Ectodermal cell (in vitro differentiated cells): ENCODE measurements at regions not wholly inside any gene's neighbourhood (a gene's known extent, or its start where the extent isn't known, plus 50 kb on each side); places are given as distances from the start of the nearest gene placed in this dataset.

ENCODE experiments used
- H3K27ac ChIP-seq: 2 replicates; pipeline ENCODE4 v1.7.0; 2013; ENCODE audit warnings: mild to moderate bottlenecking, low read depth, low read length; ENCODE audit not compliant: insufficient read depth, poor library complexity, severe bottlenecking
- H3K27me3 ChIP-seq: 2 replicates; pipeline ENCODE4 v1.7.0; 2013; ENCODE audit warnings: mild to moderate bottlenecking, low read length; ENCODE audit not compliant: insufficient read depth, control insufficient read depth, poor library complexity, severe bottlenecking
- H3K36me3 ChIP-seq: one replicate; pipeline ENCODE4 v1.7.0; 2013; ENCODE audit warnings: low read length; ENCODE audit not compliant: control insufficient read depth, insufficient read depth
- H3K4me1 ChIP-seq: one replicate; pipeline ENCODE4 v1.7.0; 2013; ENCODE audit warnings: low read length; ENCODE audit not compliant: control insufficient read depth, insufficient read depth
- H3K4me3 ChIP-seq: 2 replicates; pipeline ENCODE4 v1.7.0; 2013; ENCODE audit warnings: low read depth, low read length, control low read depth; ENCODE audit not compliant: insufficient read depth
- H3K9me3 ChIP-seq: 2 replicates; pipeline ENCODE4 v1.7.0; 2013; ENCODE audit warnings: mild to moderate bottlenecking, low read length, moderate library complexity; ENCODE audit not compliant: control insufficient read depth
- WGBS, 2 experiments: methylation state at CpG; one replicate each; pipeline ENCODE4 v1.1.7; 2013; ENCODE audit warnings: missing lambda C conversion rate in 2 of 2; 5-methylcytosine and 5-hydroxymethylcytosine counted together

GRCh38 chr6:114523508-114523907 lies 180.7 kb upstream of the HS3ST5 start:
- WGBS, 2 experiments: 69 to 76% methylated on average over 2 of the region's 2 CpGs
- Histone ChIP-seq H3K36me3 (no peaks in the 10 kb centered on the region), H3K9me3 (no peaks in the 10 kb centered on the region), H3K4me3 (no peak overlapping the region), H3K27me3 (no peaks in the 10 kb centered on the region), H3K27ac (no peak overlapping the region), H3K4me1 (peaks cover 4% of the 10 kb centered on the region)

GRCh38 chr6:114521926-114522325 lies 179.1 kb upstream of the HS3ST5 start:
- Histone ChIP-seq H3K4me1 (peaks cover 4% of the 10 kb centered on the region), H3K27ac (no peak overlapping the region), H3K4me3 (no peak overlapping the region), H3K36me3 (no peaks in the 10 kb centered on the region), H3K9me3 (no peaks in the 10 kb centered on the region), H3K27me3 (no peaks in the 10 kb centered on the region)
- 93 to 95% methylated on average over 3 of the region's 3 CpGs for WGBS, 2 experiments

- no peaks in the 10 kb centered on the region for H3K27me3 ChIP-seq
- peaks cover 4% of the 10 kb centered on the region for H3K4me1 ChIP-seq
- no peaks in the 10 kb centered on the region for H3K9me3 ChIP-seq
- WGBS, 2 experiments: 65 to 76% methylated on average over 2 to 3 of the region's 3 CpGs
- H3K36me3 ChIP-seq: no peaks in the 10 kb centered on the region
- H3K27ac ChIP-seq: no peak overlapping the region
- no peak overlapping the region for H3K4me3 ChIP-seq
These were observed 178.2 kb upstream of the HS3ST5 start for GRCh38 chr6:114520976-114521375.

GRCh38 chr6:114514170-114514569 lies 171.3 kb upstream of the HS3ST5 start:
- H3K36me3 ChIP-seq: no peaks in the 10 kb centered on the region
- H3K4me3 ChIP-seq: no peak overlapping the region
- H3K27ac ChIP-seq: no peak overlapping the region
- H3K9me3 ChIP-seq: no peaks in the 10 kb centered on the region
- 85 to 93% methylated on average over 1 of the region's 1 CpG for WGBS, 2 experiments
- no peaks in the 10 kb centered on the region for H3K27me3 ChIP-seq
- H3K4me1 ChIP-seq: no peaks in the 10 kb centered on the region

- no peaks in the 10 kb centered on the region for H3K9me3 ChIP-seq
- no peaks in the 10 kb centered on the region for H3K36me3 ChIP-seq
- no peaks in the 10 kb centered on the region for H3K4me1 ChIP-seq
- no peak overlapping the region for H3K4me3 ChIP-seq
- WGBS, 2 experiments: 88% methylated on average over 3 of the region's 3 CpGs
- no peak overlapping the region for H3K27ac ChIP-seq
- H3K27me3 ChIP-seq: no peaks in the 10 kb centered on the region
These were observed 128.6 kb upstream of the HS3ST5 start for GRCh38 chr6:114471450-114471849.

- Histone ChIP-seq H3K9me3 (no peaks in the 10 kb centered on the region), H3K4me1 (no peaks in the 10 kb centered on the region), H3K27me3 (no peaks in the 10 kb centered on the region), H3K27ac (no peak overlapping the region), H3K36me3 (no peaks in the 10 kb centered on the region), H3K4me3 (no peak overlapping the region)
- WGBS, 2 experiments: 97 to 99% methylated on average over 2 of the region's 2 CpGs
These were observed 125.1 kb upstream of the HS3ST5 start for GRCh38 chr6:114467931-114468330.

GRCh38 chr6:114465511-114465910 lies 122.7 kb upstream of the HS3ST5 start:
- Histone ChIP-seq H3K4me3 (no peak overlapping the region), H3K9me3 (no peaks in the 10 kb centered on the region), H3K4me1 (no peaks in the 10 kb centered on the region), H3K36me3 (no peaks in the 10 kb centered on the region), H3K27ac (no peak overlapping the region), H3K27me3 (no peaks in the 10 kb centered on the region)
- 91 to 92% methylated on average over 4 of the region's 4 CpGs for WGBS, 2 experiments

GRCh38 chr6:114453737-114454276 lies 111.0 kb upstream of the HS3ST5 start:
- no peak overlapping the region for H3K27ac ChIP-seq
- H3K27me3 ChIP-seq: no peaks in the 10 kb centered on the region
- H3K36me3 ChIP-seq: no peaks in the 10 kb centered on the region
- no peaks in the 10 kb centered on the region for H3K4me1 ChIP-seq
- H3K4me3 ChIP-seq: no peak overlapping the region
- WGBS, 2 experiments: 100% methylated on average over 1 of the region's 1 CpG; no CpG with 5 or more reads in 1 of the 2 experiments
- H3K9me3 ChIP-seq: no peaks in the 10 kb centered on the region

GRCh38 chr6:114452785-114453401 lies 110.1 kb upstream of the HS3ST5 start:
- Histone ChIP-seq H3K27ac (no peak overlapping the region), H3K36me3 (no peaks in the 10 kb centered on the region), H3K4me3 (no peak overlapping the region), H3K27me3 (no peaks in the 10 kb centered on the region), H3K9me3 (no peaks in the 10 kb centered on the region), H3K4me1 (no peaks in the 10 kb centered on the region)
- WGBS, 2 experiments: 92 to 96% methylated on average over 4 of the region's 4 CpGs

GRCh38 chr6:114450631-114451030 lies 107.8 kb upstream of the HS3ST5 start:
- H3K36me3 ChIP-seq: no peaks in the 10 kb centered on the region
- H3K9me3 ChIP-seq: no peaks in the 10 kb centered on the region
- H3K4me1 ChIP-seq: no peaks in the 10 kb centered on the region
- no peaks in the 10 kb centered on the region for H3K27me3 ChIP-seq
- 70 to 100% methylated on average over 1 of the region's 2 CpGs for WGBS, 2 experiments
- H3K4me3 ChIP-seq: no peak overlapping the region
- no peak overlapping the region for H3K27ac ChIP-seq
